Dermis blood vessel endothelial cell (primary cell): ENCODE measurements at regions not wholly inside any gene's neighbourhood (a gene's known extent, or its start where the extent isn't known, plus 50 kb on each side); places are given as distances from the start of the nearest gene placed in this dataset.

Experiments
- DNase-seq: peaks from one replicate; pipeline ENCODE4 v3.0.0; 2010

GRCh38 chr21:14869984-14870852 is 194.6 kb downstream of the NRIP1 start:
- DNase-seq: no peak

DNA sequence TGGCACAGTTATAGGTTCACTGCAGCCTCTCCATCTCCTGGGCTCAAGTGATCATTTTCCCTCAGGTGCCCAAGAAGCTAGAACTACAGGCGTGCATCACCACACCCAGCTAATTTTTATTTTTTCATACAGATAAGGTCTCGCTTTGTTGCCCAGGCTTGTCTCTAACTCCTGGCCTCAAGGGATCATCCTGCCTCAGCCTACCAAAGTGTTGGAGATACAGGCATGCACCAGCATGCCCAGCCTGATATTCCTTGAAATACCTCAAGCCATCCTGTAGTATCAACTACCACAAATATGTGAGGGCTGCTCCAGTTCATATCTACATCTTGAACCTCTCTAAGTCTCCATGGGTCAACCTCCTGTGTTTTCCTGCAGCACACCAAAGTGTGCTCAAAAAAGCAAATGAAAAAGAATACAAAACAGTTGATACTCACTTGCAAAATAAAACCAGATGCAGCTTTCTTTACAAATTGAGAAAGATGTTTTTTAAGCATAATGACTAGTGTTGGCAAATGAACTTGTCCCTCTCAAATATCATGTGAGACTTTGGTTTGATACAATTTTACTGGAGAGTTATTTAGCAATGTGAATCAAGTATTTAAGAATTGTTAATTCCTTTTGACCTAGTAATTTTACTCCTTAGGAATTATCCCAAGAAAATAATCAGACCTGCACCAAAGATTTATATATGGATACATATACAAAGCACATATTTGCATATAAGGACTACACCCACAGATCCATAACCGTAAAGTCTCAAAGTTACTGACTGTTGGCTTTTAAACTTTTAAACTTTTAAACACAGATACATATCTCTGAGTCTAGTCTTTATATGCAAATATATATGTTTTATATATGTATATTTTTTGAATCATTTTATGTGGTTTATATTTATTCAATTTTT is 197.7 kb downstream of the NRIP1 start:
- DNase-seq: no peak

DNA sequence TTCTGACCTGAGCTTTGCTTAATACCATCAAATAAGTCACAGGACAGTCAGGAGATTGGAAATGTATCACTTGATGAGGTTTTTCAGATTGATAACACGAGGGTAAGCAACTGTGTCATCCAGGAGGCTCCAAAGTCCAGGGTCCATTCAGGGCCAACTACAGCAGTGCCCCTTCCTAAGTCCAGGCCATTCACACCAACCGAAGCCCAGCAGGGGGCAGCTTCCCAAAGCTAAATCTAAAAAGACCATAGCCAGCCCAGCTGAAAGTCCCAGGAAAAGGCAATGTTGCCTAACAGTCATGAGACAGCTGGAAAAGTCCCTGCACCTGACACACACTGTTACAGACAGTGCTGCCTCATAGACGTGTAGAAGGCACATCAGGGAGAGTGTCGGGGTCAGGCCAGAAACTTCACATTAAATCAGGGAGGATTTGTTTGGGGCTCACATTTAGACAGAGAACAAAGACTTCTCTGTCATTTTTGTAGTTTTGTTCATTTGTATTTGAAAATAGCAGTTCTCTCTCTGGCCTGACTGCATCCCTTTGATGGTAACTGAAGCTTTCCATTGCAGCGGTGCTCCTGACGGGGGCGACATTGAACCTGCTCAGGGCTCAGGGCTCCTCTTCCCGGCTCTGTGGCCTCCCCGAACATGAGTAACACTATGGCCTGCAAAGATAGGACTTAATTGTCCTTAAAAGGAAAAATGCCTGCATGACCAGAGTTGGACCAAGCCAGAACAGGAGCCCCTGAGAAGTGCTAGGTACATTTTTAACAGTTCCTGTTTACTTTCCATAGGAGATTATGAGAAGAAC is 200.4 kb downstream of the NRIP1 start:
- DNase-seq: peak; percentile 81

DNA sequence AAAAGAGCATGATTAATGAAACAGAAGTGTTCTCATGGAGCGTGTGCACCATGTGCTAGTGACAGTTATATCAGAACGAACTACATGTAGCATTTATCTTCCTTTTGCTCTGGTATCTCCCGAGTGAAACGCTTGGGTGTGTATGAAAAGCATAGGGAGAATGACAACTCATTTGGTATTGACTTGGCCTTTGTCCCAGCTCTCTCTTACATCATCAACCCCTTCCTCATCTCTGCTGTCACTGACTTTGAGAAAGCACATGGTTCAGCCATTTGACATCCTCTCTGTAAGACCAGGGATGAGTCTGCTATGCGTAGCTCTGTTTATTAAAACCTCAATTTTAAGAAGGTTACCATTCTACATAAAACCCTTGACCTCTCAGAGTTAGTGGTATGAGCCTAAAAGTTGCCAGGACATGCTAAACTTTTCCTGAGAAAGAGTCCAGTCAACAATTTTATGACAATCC is 201.0 kb downstream of the NRIP1 start:
- DNase-seq: no peak

DNA sequence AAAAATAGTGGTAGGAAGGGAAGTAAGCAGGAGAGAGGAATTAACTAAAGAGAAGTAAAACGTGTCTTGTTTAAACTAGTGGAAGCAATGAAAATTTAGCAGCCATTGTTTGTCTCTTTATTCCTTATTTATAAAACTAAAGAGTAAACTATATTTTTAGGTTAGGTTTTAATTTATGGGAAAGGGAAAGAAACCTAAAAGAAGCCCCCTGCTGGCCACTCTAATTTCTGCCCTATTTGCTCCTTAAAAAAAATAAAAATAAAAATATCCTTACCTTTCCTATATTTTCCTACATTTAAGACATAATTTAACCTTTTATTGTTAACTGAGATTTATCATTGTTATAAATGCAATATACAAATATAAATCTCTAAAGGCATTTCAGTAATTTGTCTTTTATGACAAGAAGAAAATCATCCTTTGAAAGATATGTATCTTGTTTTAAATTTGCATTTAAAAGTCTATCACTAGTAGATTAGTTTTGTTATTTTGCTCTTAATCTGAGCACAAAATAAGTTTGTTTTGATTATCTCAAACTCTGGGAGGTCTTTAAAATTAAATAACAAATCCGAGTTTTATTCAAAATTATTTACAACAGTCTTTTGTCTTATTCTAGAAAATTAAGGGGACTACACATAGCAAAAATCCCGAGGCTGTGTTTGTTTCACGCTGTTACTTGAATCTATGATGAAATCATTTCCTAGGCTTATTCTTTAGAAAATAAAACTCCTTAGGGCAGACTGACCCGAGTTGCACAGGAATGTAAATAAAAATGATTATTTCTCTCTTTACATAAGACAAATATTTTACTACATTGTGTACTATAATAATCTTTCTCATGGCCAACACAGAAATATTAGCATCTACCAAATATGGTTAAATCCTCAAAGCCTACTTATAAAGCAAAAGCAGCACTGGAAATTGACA is 201.7 kb downstream of the NRIP1 start:
- peak; percentile 56 for DNase-seq

DNA sequence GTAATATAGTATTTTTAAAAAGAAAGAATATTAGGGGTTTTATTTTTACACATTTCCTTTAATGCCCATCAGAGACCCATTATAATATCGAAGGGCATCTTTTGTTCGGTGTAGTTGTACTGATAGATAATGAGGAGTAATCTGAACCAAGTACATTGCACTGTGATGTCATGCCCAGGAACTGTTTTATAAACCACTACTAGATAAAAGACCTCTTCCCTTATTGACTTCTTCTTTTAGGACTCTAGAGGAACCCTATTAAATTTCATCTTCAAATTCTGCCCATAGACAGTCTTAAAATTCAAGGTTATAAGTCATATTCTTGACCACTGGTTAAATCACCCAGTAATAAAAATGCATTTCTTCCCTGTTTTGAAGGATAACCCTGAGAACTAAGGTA is 206.5 kb downstream of the NRIP1 start:
- no peak for DNase-seq

GRCh38 chr21:14857529-14857928 is 207.3 kb downstream of the NRIP1 start:
- no peak for DNase-seq

- DNase-seq: no peak
Measured at GRCh38 chr21:14850394-14850793, 214.4 kb downstream of the NRIP1 start.

- no peak for DNase-seq
Measured at GRCh38 chr21:14846621-14847020, 218.2 kb downstream of the NRIP1 start.

DNA sequence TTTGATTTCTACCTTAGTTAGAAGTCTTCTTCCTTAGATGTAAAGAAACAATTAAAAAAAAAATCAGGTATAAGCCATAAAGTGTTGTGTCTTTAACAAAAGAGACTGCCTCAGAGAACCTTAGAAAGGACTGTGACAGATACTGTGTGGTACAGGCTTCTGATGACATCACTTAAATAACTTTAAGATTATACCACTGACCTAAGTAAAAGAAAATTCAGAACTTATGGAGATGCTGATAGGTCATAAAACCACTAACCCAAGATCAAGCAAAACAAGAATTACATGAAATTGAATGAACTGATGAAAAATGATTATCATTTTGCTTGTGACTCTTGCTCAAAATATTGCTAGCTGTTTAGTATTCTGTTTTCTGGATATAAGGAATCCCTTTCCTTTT is 220.8 kb downstream of the NRIP1 start:
- no peak for DNase-seq

DNA sequence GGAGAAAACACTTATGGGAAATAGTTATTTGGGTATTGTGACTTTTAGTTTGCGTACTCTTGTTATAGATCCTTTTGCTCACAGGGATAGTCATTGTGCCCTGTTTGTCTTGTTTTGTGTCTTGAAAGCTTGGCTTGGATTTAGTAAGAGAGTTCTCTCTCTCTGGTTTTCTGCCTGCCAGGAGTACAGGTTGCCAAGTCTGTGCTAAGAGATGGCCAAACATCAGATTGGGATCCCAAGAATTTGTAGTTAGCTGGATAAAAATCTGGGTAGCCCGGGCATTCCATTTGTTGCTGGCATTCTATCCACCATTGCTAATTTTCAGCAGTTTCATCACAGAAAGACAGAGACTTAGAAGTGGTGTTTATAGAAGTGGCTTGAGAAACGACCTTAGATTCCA is 222.2 kb downstream of the NRIP1 start:
- no peak for DNase-seq

DNA sequence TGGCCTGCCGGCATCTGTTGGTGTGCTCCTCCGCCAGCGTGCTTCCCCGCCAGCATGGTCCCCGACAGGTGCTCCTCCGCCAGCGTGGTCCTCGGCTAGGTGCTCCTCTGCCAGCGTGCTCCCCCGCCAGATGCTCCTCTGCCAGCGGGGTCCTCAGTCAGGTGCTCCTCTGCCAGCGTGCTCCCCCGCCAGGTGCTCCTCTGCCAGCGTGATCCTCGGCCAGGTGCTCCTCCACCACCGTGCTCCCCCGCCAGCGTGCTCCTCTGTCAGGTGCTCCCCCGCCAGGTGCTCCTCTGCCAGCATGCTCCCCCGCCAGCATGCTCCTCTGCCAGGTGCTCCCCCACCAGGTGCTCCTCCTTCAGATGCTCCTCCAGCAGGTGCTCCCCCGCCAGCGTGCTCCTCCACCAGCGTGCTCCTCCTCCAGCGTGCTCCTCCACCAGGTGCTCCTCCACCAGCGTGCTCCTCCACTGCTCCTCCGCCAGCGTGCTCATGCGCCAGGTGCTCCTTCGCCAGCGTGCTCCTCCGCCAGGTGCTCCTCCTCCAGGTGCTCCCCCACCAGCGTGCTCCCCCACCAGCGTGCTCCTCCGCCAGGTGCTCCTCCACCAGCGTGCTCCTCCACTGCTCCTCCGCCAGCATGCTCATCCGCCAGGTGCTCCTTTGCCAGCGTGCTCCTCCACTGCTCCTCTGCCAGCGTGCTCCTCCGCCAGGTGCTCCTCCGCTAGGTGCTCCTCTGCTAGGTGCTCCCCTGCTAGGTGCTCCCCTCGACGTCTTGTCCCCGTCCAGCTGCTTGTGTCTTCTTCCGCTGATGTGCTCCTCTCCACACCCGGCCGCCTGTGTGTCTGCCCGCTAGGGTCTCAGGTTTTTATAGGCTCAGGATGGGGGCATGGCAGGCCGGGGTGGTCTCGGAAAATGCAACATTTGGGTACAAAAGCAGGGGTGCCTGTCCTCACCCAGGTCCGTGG is 223.0 kb downstream of the NRIP1 start:
- DNase-seq: no peak

DNA sequence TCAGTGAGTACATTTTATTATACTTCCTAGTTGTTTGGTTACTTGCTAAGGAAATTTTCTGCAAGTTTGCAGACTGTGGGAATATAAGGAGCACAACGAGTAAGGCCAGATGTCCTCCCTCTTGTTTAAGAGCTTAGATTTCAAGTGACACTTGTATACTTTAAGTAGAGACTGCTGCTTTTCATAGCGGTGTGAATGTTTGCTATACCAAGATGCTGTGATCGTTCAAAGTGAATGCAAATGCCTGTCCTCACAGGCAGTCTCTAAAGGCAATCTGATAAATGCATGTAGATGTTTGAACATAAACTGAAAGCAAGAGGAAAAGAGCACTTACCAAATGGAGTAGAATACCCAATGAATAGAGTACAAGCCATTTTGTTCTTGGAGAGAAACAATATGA is 226.4 kb downstream of the NRIP1 start:
- no peak for DNase-seq

- no peak for DNase-seq
Measured at GRCh38 chr21:14836950-14837349, 227.8 kb downstream of the NRIP1 start.

- DNase-seq: no peak
Measured at GRCh38 chr21:14833666-14834351, 231.0 kb downstream of the NRIP1 start.

- DNase-seq: no peak
Measured at GRCh38 chr21:14833241-14833640, 231.6 kb downstream of the NRIP1 start.

DNA sequence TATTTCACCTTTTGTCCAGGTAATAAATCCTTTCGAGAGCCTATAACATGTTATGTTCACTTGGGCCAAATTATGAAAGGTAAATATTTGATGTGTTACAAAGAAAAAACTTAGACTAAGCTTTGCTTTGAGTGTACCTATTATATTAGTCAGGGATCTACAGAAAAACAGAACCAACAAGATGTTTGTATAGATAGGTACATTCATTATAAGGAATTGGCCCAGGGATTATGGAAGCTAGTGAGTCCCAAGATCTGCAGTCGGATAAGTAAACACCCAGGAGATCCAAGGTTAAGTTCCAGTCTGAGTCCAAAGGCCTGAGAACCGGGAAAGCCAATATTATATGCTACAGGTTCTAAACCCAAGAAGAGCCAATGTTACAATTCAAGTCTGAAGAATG is 234.5 kb downstream of the NRIP1 start:
- DNase-seq: no peak

DNA sequence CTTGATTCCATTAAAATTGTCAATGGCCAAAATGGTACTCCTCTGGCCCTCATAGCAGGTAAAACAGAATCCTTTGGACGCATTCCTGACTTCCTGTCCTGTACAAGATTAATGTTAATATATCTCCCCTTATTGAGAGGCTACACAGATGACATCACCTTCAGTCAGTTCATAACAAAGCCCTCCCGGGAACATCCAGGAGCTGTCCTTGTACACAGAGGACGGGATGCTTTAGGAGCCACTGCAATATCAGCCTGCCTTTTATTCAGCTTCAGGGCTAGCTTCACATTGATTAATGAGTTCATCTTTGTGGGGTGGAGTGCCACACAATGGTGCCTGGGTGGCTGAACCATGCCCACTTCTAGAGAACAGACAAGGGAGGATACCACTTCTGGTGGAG is 235.1 kb downstream of the NRIP1 start:
- no peak for DNase-seq

- no peak for DNase-seq
Measured at GRCh38 chr21:14827468-14827867, 237.3 kb downstream of the NRIP1 start.

DNA sequence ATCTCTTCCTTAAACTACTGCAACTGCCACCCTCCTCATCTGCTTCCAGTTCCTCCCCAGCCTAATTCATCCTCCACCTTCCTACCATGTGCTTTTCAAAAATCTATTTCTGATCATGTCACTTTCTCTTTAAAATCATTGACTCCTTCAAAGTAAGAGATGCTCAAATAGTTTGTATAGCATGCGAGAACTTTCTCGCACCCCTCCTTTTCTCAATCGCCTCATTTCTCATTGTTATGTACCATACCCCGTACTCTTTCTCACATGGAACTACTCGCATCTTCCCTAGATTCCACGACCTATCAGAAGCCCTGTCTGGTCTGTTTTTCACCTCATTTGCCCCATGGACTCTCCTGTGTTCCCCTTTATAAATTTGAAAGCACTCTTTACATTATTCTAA is 238.2 kb downstream of the NRIP1 start:
- DNase-seq: no peak
